GM12874 (cell line): ENCODE measurements at regions not wholly inside any gene's neighbourhood (a gene's known extent, or its start where the extent isn't known, plus 50 kb on each side); places are given as distances from the start of the nearest gene placed in this dataset.

Experiments
- CTCF ChIP-seq: IDR thresholded peaks from 2 replicates; pipeline ENCODE4 v1.5.1; 2011; ENCODE audit warnings: low read depth, mild to moderate bottlenecking, control low read depth, low read length, moderate library complexity; ENCODE audit not compliant: insufficient read depth

- TF ChIP-seq CTCF = no peak
Measured at GRCh38 chr5:144042156-144042555, 128.3 kb downstream of the YIPF5 start.

- TF ChIP-seq CTCF = no peak
Measured at GRCh38 chr5:144048259-144048856, 122.1 kb downstream of the YIPF5 start.

- no peak for TF ChIP-seq CTCF
Measured at GRCh38 chr5:144060598-144060997, 109.9 kb downstream of the YIPF5 start.

- TF ChIP-seq CTCF = no peak
Measured at GRCh38 chr5:144065786-144066185, 104.7 kb downstream of the YIPF5 start.

- no peak for TF ChIP-seq CTCF
Measured at GRCh38 chr5:144072518-144072927, 97.9 kb downstream of the YIPF5 start.

- no peak for TF ChIP-seq CTCF
Measured at GRCh38 chr5:144076521-144077083, 93.9 kb downstream of the YIPF5 start.

- no peak for TF ChIP-seq CTCF
Measured at GRCh38 chr5:144083185-144083584, 87.3 kb downstream of the YIPF5 start.
